ENCODE measurements at regions not wholly inside any gene's neighbourhood (a gene's known extent, or its start where the extent isn't known, plus 50 kb on each side); places are given as distances from the start of the nearest gene placed in this dataset.

GRCh38 chr13:58884353-58885209, 1253.0 kb downstream of the PCDH17 start:
- DNase-seq, result no peak
- Histone ChIP-seq H3K4me3 (ENCODE audit: low read depth in 2 of 2, low read length in 1 of 2) (no peak overlapping the region), H3K27ac (ENCODE audit: low read depth in 2 of 2, low read length in 1 of 2) (no peak overlapping the region), H3K4me2 (no peak overlapping the region), H3K27me3 (ENCODE audit: insufficient read depth) (no peaks in the 10 kb centered on the region), H3K9ac (no peak overlapping the region), H3F3A (replicated peaks; ENCODE audit: insufficient read depth) (no peaks in the 10 kb centered on the region), H3K36me3 (replicated peaks in 1 of 2; ENCODE audit: control insufficient read depth in 1 of 2, insufficient read depth in 2 of 2, low read length in 1 of 2) (no peaks in the 10 kb centered on the region), H4K20me1 (ENCODE audit: insufficient read depth) (no peaks in the 10 kb centered on the region), H3K9me2 (no peaks in the 10 kb centered on the region), H2AFZ (ENCODE audit: low read depth) (no peak overlapping the region), H3K4me1 (ENCODE audit: control insufficient read depth in 1 of 2, insufficient read depth in 2 of 2, low read depth in 1 of 2, low read length in 1 of 2) (no peaks in the 10 kb centered on the region; a peak in 1 of 4 replicates), H3K79me2 (ENCODE audit: insufficient read depth) (no peaks in the 10 kb centered on the region), H3K9me3 (no peaks in the 10 kb centered on the region)
- CTCF ChIA-PET, result interaction anchor here (1.0 kb wide), 1 partner anchor 29 kb away, joined by 3 read pairs; no protein-coding TSS in a partner anchor
- POLR2A ChIA-PET, result no interaction called here
- no peak for TF ChIP-seq JUND (IDR thresholded peaks at IDR 0.05)
- no peak for TF ChIP-seq USF1 (IDR thresholded peaks at IDR 0.05; ENCODE audit: borderline replicate concordance, low read depth)
- no peak for TF ChIP-seq GABPA (IDR thresholded peaks at IDR 0.05; ENCODE audit: low read depth)
- TF ChIP-seq NFIC (IDR thresholded peaks at IDR 0.05; ENCODE audit: borderline replicate concordance), result no peak
- TF ChIP-seq TAF1 (IDR thresholded peaks at IDR 0.05; ENCODE audit: borderline replicate concordance, low read depth, low read length), result no peak
- no peak for TF ChIP-seq MXI1 (IDR thresholded peaks at IDR 0.05; ENCODE audit: low read depth, low read length)
- no peak for TF ChIP-seq CHD2 (IDR thresholded peaks at IDR 0.05; ENCODE audit: low read length, partially characterized antibody)
- no peak for TF ChIP-seq EZH2phosphoT487 (IDR thresholded peaks at IDR 0.05; ENCODE audit: borderline replicate concordance, low read depth)
- no peak for TF ChIP-seq TCF12 (IDR thresholded peaks at IDR 0.05)
- TF ChIP-seq FOXJ3 (CRISPR knock-in tag; IDR thresholded peaks at IDR 0.05), result no peak
- no peak for TF ChIP-seq YY1 (IDR thresholded peaks at IDR 0.05; ENCODE audit: low read depth)
- no peak for TF ChIP-seq RFX5 (IDR thresholded peaks at IDR 0.05; ENCODE audit: low read length)
- no peak for TF ChIP-seq RXRA (IDR thresholded peaks at IDR 0.05; ENCODE audit: borderline replicate concordance, low read depth)
- no peak for TF ChIP-seq SMC3 (IDR thresholded peaks at IDR 0.05; ENCODE audit: low read depth, low read length)
- TF ChIP-seq MEF2A (IDR thresholded peaks at IDR 0.05; ENCODE audit: borderline replicate concordance, low read depth), result no peak
- TF ChIP-seq SIN3A (IDR thresholded peaks at IDR 0.05; ENCODE audit: borderline replicate concordance, low read depth, low read length), result no peak
- no peak for TF ChIP-seq NRF1 (IDR thresholded peaks at IDR 0.05; ENCODE audit: low read depth, low read length)
- WGBS (ENCODE audit: low lambda C conversion rate), result 44% methylated on average over 5 of the region's 5 CpGs

- H3K36me3 ChIP-seq (replicated peaks in 1 of 2; ENCODE audit: control insufficient read depth in 1 of 2, insufficient read depth in 2 of 2, low read length in 1 of 2), result no peaks in the 10 kb centered on the region
- no peak overlapping the region for H3K27ac ChIP-seq (ENCODE audit: low read depth in 2 of 2, low read length in 1 of 2)
- H3K9me3 ChIP-seq, result no peaks in the 10 kb centered on the region
- H3F3A ChIP-seq (replicated peaks; ENCODE audit: insufficient read depth), result no peaks in the 10 kb centered on the region
- no peak overlapping the region for H3K4me3 ChIP-seq (ENCODE audit: low read depth in 2 of 2, low read length in 1 of 2)
- no peaks in the 10 kb centered on the region for H4K20me1 ChIP-seq (ENCODE audit: insufficient read depth)
- no peak overlapping the region for H3K9ac ChIP-seq
- 48% methylated on average over 1 of the region's 1 CpG for WGBS (ENCODE audit: low lambda C conversion rate)
- no peaks in the 10 kb centered on the region for H3K27me3 ChIP-seq (ENCODE audit: insufficient read depth)
- no peak overlapping the region for H2AFZ ChIP-seq (ENCODE audit: low read depth)
- CTCF ChIA-PET, result no interaction called here
- no peak overlapping the region for H3K4me2 ChIP-seq
- POLR2A ChIA-PET, result no interaction called here
- H3K4me1 ChIP-seq (ENCODE audit: control insufficient read depth in 1 of 2, insufficient read depth in 2 of 2, low read depth in 1 of 2, low read length in 1 of 2), result no peaks in the 10 kb centered on the region
- DNase-seq, result no peak
- H3K79me2 ChIP-seq (ENCODE audit: insufficient read depth), result no peaks in the 10 kb centered on the region
- no peaks in the 10 kb centered on the region for H3K9me2 ChIP-seq
- TF ChIP-seq EZH2phosphoT487 (IDR thresholded peaks at IDR 0.05; ENCODE audit: borderline replicate concordance, low read depth) (no peak), RXRA (IDR thresholded peaks at IDR 0.05; ENCODE audit: borderline replicate concordance, low read depth) (no peak), MEF2A (IDR thresholded peaks at IDR 0.05; ENCODE audit: borderline replicate concordance, low read depth) (no peak), PBX3 (IDR thresholded peaks at IDR 0.05) (no peak), ZBTB33 (IDR thresholded peaks at IDR 0.05; ENCODE audit: borderline replicate concordance, low read depth) (no peak), GABPA (IDR thresholded peaks at IDR 0.05; ENCODE audit: low read depth) (no peak), NRF1 (IDR thresholded peaks at IDR 0.05; ENCODE audit: low read depth, low read length) (no peak), RFX5 (IDR thresholded peaks at IDR 0.05; ENCODE audit: low read length) (no peak), GATA2 (CRISPR knock-in tag; IDR thresholded peaks at IDR 0.05) (no peak), RCOR1 (IDR thresholded peaks at IDR 0.05; ENCODE audit: low read length) (no peak), USF2 (IDR thresholded peaks at IDR 0.05; ENCODE audit: borderline replicate concordance, low read depth, low read length) (no peak), SIN3A (IDR thresholded peaks at IDR 0.05; ENCODE audit: borderline replicate concordance, low read depth, low read length) (no peak), JUND (IDR thresholded peaks at IDR 0.05) (no peak), FOSL2 (IDR thresholded peaks at IDR 0.05; ENCODE audit: borderline replicate concordance, low read depth) (no peak)
Measured at GRCh38 chr13:58889474-58889873, 1257.9 kb downstream of the PCDH17 start.
